Epithelial cell of proximal tubule (primary cell): ENCODE measurements at regions not wholly inside any gene's neighbourhood (a gene's known extent, or its start where the extent isn't known, plus 50 kb on each side); places are given as distances from the start of the nearest gene placed in this dataset.

Source experiments
- DNase-seq: peaks from one replicate; pipeline ENCODE4 v3.0.0-alpha.2; 2011; ENCODE audit warnings: low read depth
- H3K4me3 ChIP-seq: 2 replicates; pipeline ENCODE4 v1.5.1; 2011; ENCODE audit warnings: low read depth, mild to moderate bottlenecking, low read length
- TF ChIP-seq, protein P1 (sequence below): conservative IDR thresholded peaks from 2 replicates; pipeline ENCODE4 v1.5.1; 2012; ENCODE audit warnings: low read depth, mild to moderate bottlenecking, low read length

GRCh38 chr2:198697218-198697617 is 760.5 kb downstream of the SATB2 start:
- TF ChIP-seq, protein P1, sequence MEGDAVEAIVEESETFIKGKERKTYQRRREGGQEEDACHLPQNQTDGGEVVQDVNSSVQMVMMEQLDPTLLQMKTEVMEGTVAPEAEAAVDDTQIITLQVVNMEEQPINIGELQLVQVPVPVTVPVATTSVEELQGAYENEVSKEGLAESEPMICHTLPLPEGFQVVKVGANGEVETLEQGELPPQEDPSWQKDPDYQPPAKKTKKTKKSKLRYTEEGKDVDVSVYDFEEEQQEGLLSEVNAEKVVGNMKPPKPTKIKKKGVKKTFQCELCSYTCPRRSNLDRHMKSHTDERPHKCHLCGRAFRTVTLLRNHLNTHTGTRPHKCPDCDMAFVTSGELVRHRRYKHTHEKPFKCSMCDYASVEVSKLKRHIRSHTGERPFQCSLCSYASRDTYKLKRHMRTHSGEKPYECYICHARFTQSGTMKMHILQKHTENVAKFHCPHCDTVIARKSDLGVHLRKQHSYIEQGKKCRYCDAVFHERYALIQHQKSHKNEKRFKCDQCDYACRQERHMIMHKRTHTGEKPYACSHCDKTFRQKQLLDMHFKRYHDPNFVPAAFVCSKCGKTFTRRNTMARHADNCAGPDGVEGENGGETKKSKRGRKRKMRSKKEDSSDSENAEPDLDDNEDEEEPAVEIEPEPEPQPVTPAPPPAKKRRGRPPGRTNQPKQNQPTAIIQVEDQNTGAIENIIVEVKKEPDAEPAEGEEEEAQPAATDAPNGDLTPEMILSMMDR, result no peak
- DNase-seq, result no peak
- no peak overlapping the region for H3K4me3 ChIP-seq

GRCh38 chr2:198695879-198696278 is 761.9 kb downstream of the SATB2 start:
- no peak for DNase-seq
- TF ChIP-seq, protein P1, result no peak
- H3K4me3 ChIP-seq, result no peak overlapping the region

DNA sequence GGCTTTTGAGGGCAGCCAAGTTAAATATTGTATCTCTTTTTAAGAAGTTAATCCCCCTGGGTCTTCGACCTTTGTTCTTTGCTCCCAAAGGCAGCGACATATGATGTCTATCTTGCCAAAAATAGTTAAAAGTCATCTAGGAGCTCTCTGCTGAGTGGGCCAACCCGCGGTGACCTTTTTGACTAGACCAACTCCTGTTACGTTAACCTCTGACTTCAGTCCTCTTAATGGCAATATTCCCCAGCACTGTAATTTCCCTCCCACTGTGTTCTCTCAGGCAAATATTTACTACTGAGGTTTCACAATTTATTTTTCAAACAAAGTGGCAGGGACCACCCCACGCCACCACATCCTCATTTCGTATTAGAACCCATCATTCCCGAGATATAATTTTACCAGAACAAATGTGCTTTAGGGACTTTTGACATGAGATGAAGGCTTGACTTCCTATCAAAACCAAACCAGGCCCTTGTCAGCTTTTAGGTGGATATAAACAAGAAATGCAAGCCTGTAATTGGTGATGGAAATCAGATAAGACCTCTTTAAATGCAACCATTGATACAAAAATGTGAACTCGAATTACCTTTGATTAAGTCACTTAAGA is 764.7 kb downstream of the SATB2 start:
- no peak for DNase-seq
- TF ChIP-seq, protein P1, result no peak
- no peak overlapping the region for H3K4me3 ChIP-seq

GRCh38 chr2:198691236-198691635 is 766.5 kb downstream of the SATB2 start:
- no peak overlapping the region for H3K4me3 ChIP-seq
- no peak for DNase-seq
- TF ChIP-seq, protein P1, result no peak

GRCh38 chr2:198664321-198664720 is 793.4 kb downstream of the SATB2 start:
- H3K4me3 ChIP-seq, result no peak overlapping the region
- no peak for DNase-seq
- TF ChIP-seq, protein P1, result no peak

DNA sequence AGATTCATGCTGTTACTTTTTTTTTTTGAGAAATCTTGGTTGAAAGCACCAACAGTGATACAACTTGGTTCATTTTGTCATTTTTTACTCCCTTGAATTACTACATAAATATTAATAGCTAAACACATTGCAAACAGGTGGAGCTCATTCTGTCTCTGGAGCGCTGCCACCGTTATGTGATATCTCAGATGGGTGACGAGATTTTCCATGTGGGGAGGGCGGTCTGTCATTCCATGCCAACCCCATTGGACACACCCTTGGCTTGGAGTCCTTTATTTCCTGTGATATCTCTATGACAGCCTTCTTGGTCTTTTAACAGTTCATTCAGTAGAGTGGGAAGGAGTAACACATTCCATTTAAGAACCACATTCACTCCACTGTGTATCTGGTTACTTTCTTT is 794.8 kb downstream of the SATB2 start:
- no peak for DNase-seq
- no peak overlapping the region for H3K4me3 ChIP-seq
- TF ChIP-seq, protein P1, result no peak

- H3K4me3 ChIP-seq, result no peak overlapping the region
- TF ChIP-seq, protein P1, result no peak
- DNase-seq, result no peak
Measured at GRCh38 chr2:198660501-198660900, 797.2 kb downstream of the SATB2 start.
